Pancreas (tissue), 10 donors: ENCODE measurements at regions not wholly inside any gene's neighbourhood (a gene's known extent, or its start where the extent isn't known, plus 50 kb on each side); places are given as distances from the start of the nearest gene placed in this dataset.

Experiments
- ATAC-seq, 4 donors: fragments of 200-7000 bp; cut with Tn5 transposase; one replicate each; pipeline versions ENCODE4 v1.8.0 to v1.9.1; 2020; ENCODE audit warnings: mild to moderate bottlenecking in 4 of 4, moderate library complexity in 4 of 4
- DNase-seq, 6 donors: peaks; one replicate each; pipeline ENCODE4 v3.0.0-alpha.2; 2020
- FAIRE-seq: peaks from 2 replicates; lab custom pipeline; 2012; peaks lifted over from hg19 to GRCh38; lab: Jason Lieb, UNC
- H3K27ac ChIP-seq, 4 donors: fragments of 200-600 bp; sonication (generic); 1 replicate in 3 of 4; 2 replicates in 1 of 4; pipeline versions ENCODE4 v1.5.0 to v1.8.0; 2020
- H3K27me3 ChIP-seq, 4 donors: fragments of 200-600 bp; one replicate each; pipeline ENCODE4 v1.8.0; 2021
- H3K36me3 ChIP-seq, 3 donors: fragments of 200-600 bp; sonication (generic) in 1 of 3; one replicate each; pipeline versions ENCODE4 v1.5.0 to v1.8.0; 2020 to 2021
- H3K4me1 ChIP-seq, 3 donors: fragments of 200-600 bp; one replicate each; pipeline ENCODE4 v1.8.0; 2021
- H3K4me3 ChIP-seq, 4 donors: fragments of 200-600 bp; sonication (generic) in 2 of 4; one replicate each; pipeline versions ENCODE4 v1.5.0 to v1.8.0; 2020 to 2021
- H3K9me3 ChIP-seq, 4 donors: fragments of 200-600 bp; one replicate each; pipeline ENCODE4 v1.8.0; 2021
- CTCF ChIP-seq, 4 donors: fragments of 200-600 bp; sonication (generic) in 3 of 4; IDR thresholded peaks; one replicate each; pipeline versions ENCODE4 v1.5.0 to v1.8.0; 2021; ENCODE audit warnings: antibody characterized with exemption in 4 of 4
- WGBS, 2 donors: extraction: QIAGEN DNeasy Blood & Tissue Kit; methylation state at CpG; one replicate each; pipeline ENCODE4 v1.1.7; 2013; 5-methylcytosine and 5-hydroxymethylcytosine counted together
- intact Hi-C, 3 donors: fragments of 100-400 bp; cut with DNase I; formaldehyde crosslinking; loops; one replicate each; pipeline versions ENCODE4 v1.11.1 to v1.14.2; 2022
- donor health status: healthy with polysubstance abuse.
- donor health status: DM: no; HTN: no; CAD: no; lungs with moderate emphysema.
- donor health status: DM: no; HTN: no; CAD: no.
- donor health status: control.
- donor health status: control.
- donor health status: Bipolar disorder and iron deficiency.
- donor health status: DM: yes; HTN: yes; CAD: no.
- donor health status: DM: no; HTN: no; CAD: no.
- donor health status: DM: no; HTN: no; CAD: no.
- donor health status: DM: yes; HTN: yes; CAD: no.

- Histone ChIP-seq H3K4me1 (peaks cover 9 to 18% (median 17%) of the 10 kb centered on the region in 3 donors), H3K9me3 (no peaks in the 10 kb centered on the region), H3K27ac (no peak overlapping the region), H3K27me3 (no peaks in the 10 kb centered on the region), H3K4me3 (no peak overlapping the region), H3K36me3 (no peaks in the 10 kb centered on the region)
- no peak for FAIRE-seq
- no peak for DNase-seq
- ATAC-seq: no peak
- WGBS, 2 donors: 85% methylated on average over 6 of the region's 6 CpGs
- no peak for TF ChIP-seq CTCF (IDR thresholded peaks at IDR 0.05)
- intact Hi-C loops: no loop called here
Observed at GRCh38 chr7:26511866-26512265, 220.2 kb downstream of the SNX10 start.

- DNase-seq (no peak), ATAC-seq (no peak), FAIRE-seq (no peak)
- Histone ChIP-seq H3K9me3 (no peaks in the 10 kb centered on the region), H3K4me1 (peaks cover 9 to 14% (median 11%) of the 10 kb centered on the region in 3 donors), H3K4me3 (no peak overlapping the region), H3K36me3 (no peaks in the 10 kb centered on the region), H3K27me3 (no peaks in the 10 kb centered on the region), H3K27ac (no peak overlapping the region)
- intact Hi-C loops: no loop called here
- no peak for TF ChIP-seq CTCF (IDR thresholded peaks at IDR 0.05)
- WGBS, 2 donors: 95 to 97% methylated on average over 3 of the region's 3 CpGs
Observed at GRCh38 chr7:26512737-26513136, 221.1 kb downstream of the SNX10 start.

GRCh38 chr7:26513948-26514347, 222.3 kb downstream of the SNX10 start:
- H3K27ac ChIP-seq: no peak overlapping the region
- no peak for DNase-seq
- no peak for ATAC-seq
- peaks cover 9 to 14% (median 10%) of the 10 kb centered on the region in 3 donors for H3K4me1 ChIP-seq
- H3K36me3 ChIP-seq: no peaks in the 10 kb centered on the region
- no peaks in the 10 kb centered on the region for H3K9me3 ChIP-seq
- 59 to 60% methylated on average over 2 of the region's 2 CpGs for WGBS, 2 donors
- FAIRE-seq: no peak
- no peak for TF ChIP-seq CTCF (IDR thresholded peaks at IDR 0.05)
- no peaks in the 10 kb centered on the region for H3K27me3 ChIP-seq
- H3K4me3 ChIP-seq: no peak overlapping the region
- intact Hi-C loops: no loop called here

GRCh38 chr7:26514633-26515032, 223.0 kb downstream of the SNX10 start:
- no peaks in the 10 kb centered on the region for H3K36me3 ChIP-seq
- H3K4me1 ChIP-seq: peaks cover 9 to 14% (median 10%) of the 10 kb centered on the region in 3 donors
- TF ChIP-seq CTCF (IDR thresholded peaks at IDR 0.05): no peak
- H3K27me3 ChIP-seq: no peaks in the 10 kb centered on the region
- H3K27ac ChIP-seq: peak overlapping the region in 2 of 4 donors; percentile 70 to 75
- no peak overlapping the region for H3K4me3 ChIP-seq
- 69% methylated on average over 5 of the region's 5 CpGs for WGBS, 2 donors
- DNase-seq: no peak
- intact Hi-C loops: no loop called here
- no peaks in the 10 kb centered on the region for H3K9me3 ChIP-seq
- no peak for FAIRE-seq
- no peak for ATAC-seq

GRCh38 chr7:26515314-26515842, 223.7 kb downstream of the SNX10 start:
- H3K9me3 ChIP-seq: no peaks in the 10 kb centered on the region
- H3K4me1 ChIP-seq: peaks cover 9 to 14% (median 10%) of the 10 kb centered on the region in 3 donors
- intact Hi-C loops: no loop called here
- no peak for TF ChIP-seq CTCF (IDR thresholded peaks at IDR 0.05)
- DNase-seq (peak; percentile 81 to 94 (median 90)), ATAC-seq (peak; percentile 98 to 99 (median 98)), FAIRE-seq (no peak)
- no peaks in the 10 kb centered on the region for H3K27me3 ChIP-seq
- WGBS, 2 donors: 8 to 10% methylated on average over 8 of the region's 8 CpGs
- H3K27ac ChIP-seq: peak overlapping the region in 3 of 4 donors; percentile 31 to 75 (median 70)
- no peak overlapping the region for H3K4me3 ChIP-seq
- H3K36me3 ChIP-seq: no peaks in the 10 kb centered on the region
